Calu3 (cell line): ENCODE measurements at regions not wholly inside any gene's neighbourhood (a gene's known extent, or its start where the extent isn't known, plus 50 kb on each side); places are given as distances from the start of the nearest gene placed in this dataset.

Source experiments
- BruUV-seq: library from RNA; stranded (reverse); fragments of 400-500 nt; replicated peaks from 2 replicates; lab custom pipeline; 2021; lab: Mats Ljungman, UMichigan
- CTCF ChIA-PET: fragments of 300-600 bp; sonication (Branson Sonifier 250); formaldehyde crosslinking; loops from one replicate; lab custom pipeline; 2022; ENCODE audit warnings: antibody characterized with exemption; lab: Charles Lee
- DNase-seq: peaks from one replicate; pipeline ENCODE4 v3.0.0; 2022
- H3K27ac Mint-ChIP-seq: one replicate; pipeline ENCODE4 v1.8.0; 2022; ENCODE audit warnings: mixed read lengths; ENCODE audit not compliant: unreplicated experiment
- H3K27me3 Mint-ChIP-seq: one replicate; pipeline ENCODE4 v1.8.0; 2022; ENCODE audit warnings: mixed read lengths; ENCODE audit not compliant: unreplicated experiment
- H3K36me3 Mint-ChIP-seq: one replicate; pipeline ENCODE4 v1.8.0; 2022; ENCODE audit warnings: mild to moderate bottlenecking, moderate library complexity, mixed read lengths; ENCODE audit not compliant: insufficient read depth, unreplicated experiment
- H3K4me1 Mint-ChIP-seq: one replicate; pipeline ENCODE4 v1.8.0; 2022; ENCODE audit warnings: mild to moderate bottlenecking, low read depth, mixed read lengths; ENCODE audit not compliant: unreplicated experiment
- H3K4me3 Mint-ChIP-seq: one replicate; pipeline ENCODE4 v1.8.0; 2022; ENCODE audit warnings: mild to moderate bottlenecking, low read depth, moderate library complexity, mixed read lengths; ENCODE audit not compliant: unreplicated experiment
- H3K9me3 Mint-ChIP-seq: one replicate; pipeline ENCODE4 v1.8.0; 2022; ENCODE audit warnings: low read depth, mixed read lengths; ENCODE audit not compliant: unreplicated experiment
- CTCF ChIP-seq: fragments of 200-600 bp; IDR thresholded peaks from one replicate; pipeline ENCODE4 v1.8.0; 2022; ENCODE audit warnings: antibody characterized with exemption; ENCODE audit not compliant: unreplicated experiment
- intact Hi-C: fragments of 100-400 bp; cut with micrococcal nuclease; formaldehyde crosslinking; loops from one replicate; pipeline ENCODE4 v1.10.0; 2022; ENCODE audit not compliant: unreplicated experiment

- BruUV-seq = no TSS peak
- H3K36me3 Mint-ChIP-seq = no peaks in the 10 kb centered on the region
- intact Hi-C loops = no loop called here
- no peak for DNase-seq
- H3K4me1 Mint-ChIP-seq = no peaks in the 10 kb centered on the region
- H3K4me3 Mint-ChIP-seq = no peak overlapping the region
- no peak overlapping the region for H3K27ac Mint-ChIP-seq
- peaks cover 17% of the 10 kb centered on the region for H3K27me3 Mint-ChIP-seq
- no peaks in the 10 kb centered on the region for H3K9me3 Mint-ChIP-seq
- TF ChIP-seq CTCF = no peak
- CTCF ChIA-PET = no interaction called here
These were observed 66.7 kb upstream of the PJA1 start for GRCh38 chrX:69231903-69232302.

GRCh38 chrX:69229436-69229835 lies 64.2 kb upstream of the PJA1 start:
- no peak for DNase-seq
- CTCF ChIA-PET = no interaction called here

GRCh38 chrX:69228732-69229131 lies 63.5 kb upstream of the PJA1 start:
- CTCF ChIA-PET = no interaction called here
- no peak overlapping the region for H3K27ac Mint-ChIP-seq
- no TSS peak for BruUV-seq
- TF ChIP-seq CTCF = no peak
- H3K36me3 Mint-ChIP-seq = no peaks in the 10 kb centered on the region
- peaks cover 17% of the 10 kb centered on the region for H3K27me3 Mint-ChIP-seq
- H3K4me1 Mint-ChIP-seq = no peaks in the 10 kb centered on the region
- intact Hi-C loops = no loop called here
- DNase-seq = no peak
- no peak overlapping the region for H3K4me3 Mint-ChIP-seq
- H3K9me3 Mint-ChIP-seq = no peaks in the 10 kb centered on the region

More at GRCh38 chrX:69229436-69229835, 64.2 kb upstream of the PJA1 start:
- Mint-ChIP-seq H3K27me3 (peaks cover 17% of the 10 kb centered on the region), H3K4me1 (no peaks in the 10 kb centered on the region), H3K36me3 (no peaks in the 10 kb centered on the region), H3K9me3 (no peaks in the 10 kb centered on the region), H3K27ac (no peak overlapping the region), H3K4me3 (no peak overlapping the region)
- intact Hi-C loops = no loop called here
- no TSS peak for BruUV-seq
- no peak for TF ChIP-seq CTCF

GRCh38 chrX:69226459-69227158 lies 61.4 kb upstream of the PJA1 start:
- peaks cover 17% of the 10 kb centered on the region for H3K27me3 Mint-ChIP-seq
- no peaks in the 10 kb centered on the region for H3K9me3 Mint-ChIP-seq
- no peaks in the 10 kb centered on the region for H3K36me3 Mint-ChIP-seq
- no peak for TF ChIP-seq CTCF
- no peaks in the 10 kb centered on the region for H3K4me1 Mint-ChIP-seq
- no TSS peak for BruUV-seq
- CTCF ChIA-PET = no interaction called here
- no peak overlapping the region for H3K27ac Mint-ChIP-seq
- intact Hi-C loops = no loop called here
- H3K4me3 Mint-ChIP-seq = no peak overlapping the region
- DNase-seq = no peak
